Trophoblast cell (in vitro differentiated cells and primary cell): ENCODE measurements at regions not wholly inside any gene's neighbourhood (a gene's known extent, or its start where the extent isn't known, plus 50 kb on each side); places are given as distances from the start of the nearest gene placed in this dataset.

Source experiments
- DNase-seq, 2 donors: peaks; one replicate each; pipeline ENCODE4 v3.0.0-alpha.2; 2016
- H2AFZ ChIP-seq: 2 replicates; pipeline ENCODE4 v1.6.1; 2013; ENCODE audit warnings: low read length, moderate library complexity, mild to moderate bottlenecking; ENCODE audit not compliant: insufficient read depth, poor library complexity
- H2AK5ac ChIP-seq: 2 replicates; pipeline ENCODE4 v1.6.1; 2013; ENCODE audit warnings: mild to moderate bottlenecking, low read length
- H2BK120ac ChIP-seq: 2 replicates; pipeline ENCODE4 v1.6.1; 2013; ENCODE audit warnings: low read length, mild to moderate bottlenecking, moderate library complexity; ENCODE audit not compliant: insufficient read depth, poor library complexity
- H2BK12ac ChIP-seq: 2 replicates; pipeline ENCODE4 v1.6.1; 2013; ENCODE audit warnings: mild to moderate bottlenecking, low read length, moderate library complexity
- H2BK5ac ChIP-seq: 2 replicates; pipeline ENCODE4 v1.6.1; 2013; ENCODE audit warnings: low read length, low read depth, moderate library complexity, mild to moderate bottlenecking; ENCODE audit not compliant: poor library complexity
- H3K14ac ChIP-seq: 2 replicates; pipeline ENCODE4 v1.6.1; 2013; ENCODE audit warnings: mild to moderate bottlenecking, low read length
- H3K18ac ChIP-seq: 2 replicates; pipeline ENCODE4 v1.6.1; 2013; ENCODE audit warnings: mild to moderate bottlenecking, low read length
- H3K23ac ChIP-seq: 2 replicates; pipeline ENCODE4 v1.6.1; 2013; ENCODE audit warnings: low read length
- H3K27ac ChIP-seq: 2 replicates; pipeline ENCODE4 v1.5.1; 2013; ENCODE audit warnings: low read depth, mild to moderate bottlenecking, inconsistent platforms, low read length, moderate library complexity
- H3K27me3 ChIP-seq: 2 replicates; pipeline ENCODE4 v1.6.1; 2013; ENCODE audit warnings: inconsistent platforms, mild to moderate bottlenecking, low read length, moderate library complexity; ENCODE audit not compliant: insufficient read depth
- H3K36me3 ChIP-seq, 2 experiments: 1 replicate in 1 of 2; 2 replicates in 1 of 2; pipeline ENCODE4 v1.6.1; 2013; ENCODE audit warnings: low read length in 2 of 2, mild to moderate bottlenecking in 2 of 2, moderate library complexity in 1 of 2; ENCODE audit not compliant: insufficient read depth in 2 of 2, control insufficient read depth in 1 of 2
- H3K4ac ChIP-seq: 2 replicates; pipeline ENCODE4 v1.6.1; 2013; ENCODE audit warnings: low read depth, mild to moderate bottlenecking, low read length, moderate library complexity
- H3K4me1 ChIP-seq, 2 experiments: 1 replicate in 1 of 2; 2 replicates in 1 of 2; pipeline ENCODE4 v1.6.1; 2013; ENCODE audit warnings: low read length in 2 of 2, mild to moderate bottlenecking in 2 of 2, moderate library complexity in 1 of 2; ENCODE audit not compliant: insufficient read depth in 2 of 2, control insufficient read depth in 1 of 2
- H3K4me2 ChIP-seq: 2 replicates; pipeline ENCODE4 v1.6.1; 2013; ENCODE audit warnings: inconsistent platforms, mild to moderate bottlenecking, low read length, moderate library complexity
- H3K4me3 ChIP-seq: 2 replicates; pipeline ENCODE4 v1.5.1; 2013; ENCODE audit warnings: mild to moderate bottlenecking, low read depth, low read length, inconsistent platforms
- H3K79me1 ChIP-seq: one replicate; pipeline ENCODE4 v1.6.1; 2013; ENCODE audit warnings: low read length
- H3K79me2 ChIP-seq: 2 replicates; pipeline ENCODE4 v1.6.1; 2013; ENCODE audit warnings: low read length, mild to moderate bottlenecking; ENCODE audit not compliant: control insufficient read depth, insufficient read depth, poor library complexity
- H3K9ac ChIP-seq: 2 replicates; pipeline ENCODE4 v1.6.1; 2013; ENCODE audit warnings: mild to moderate bottlenecking, low read length
- H3K9me3 ChIP-seq: 2 replicates; pipeline ENCODE4 v1.6.1; 2013; ENCODE audit warnings: low read depth, mild to moderate bottlenecking, control low read depth, inconsistent platforms, low read length; ENCODE audit not compliant: insufficient read depth
- H4K12ac ChIP-seq: 2 replicates; pipeline ENCODE4 v1.6.1; 2013; ENCODE audit warnings: low read depth, mild to moderate bottlenecking, low read length, moderate library complexity
- H4K8ac ChIP-seq: 2 replicates; pipeline ENCODE4 v1.6.1; 2013; ENCODE audit warnings: low read depth, mild to moderate bottlenecking, low read length, moderate library complexity
- H4K91ac ChIP-seq: one replicate; pipeline ENCODE4 v1.6.1; 2013; ENCODE audit warnings: low read depth, mild to moderate bottlenecking, low read length, moderate library complexity
- WGBS: extraction: QIAGEN DNeasy Blood & Tissue Kit; methylation state at CpG from one replicate; pipeline ENCODE4 v1.1.7; 2013; ENCODE audit warnings: missing lambda C conversion rate; ENCODE audit not compliant: insufficient read length, insufficient coverage; ENCODE audit errors: extremely low coverage; 5-methylcytosine and 5-hydroxymethylcytosine counted together

GRCh38 chr10:108791030-108791429 is 1132.3 kb downstream of the XPNPEP1 start:
- Histone ChIP-seq H4K8ac (no peak overlapping the region), H3K27me3 (no peaks in the 10 kb centered on the region), H3K4me2 (no peak overlapping the region), H2AFZ (no peak overlapping the region), H3K18ac (no peak overlapping the region), H3K14ac (no peak overlapping the region), H3K4me1 (no peaks in the 10 kb centered on the region), H2AK5ac (no peak overlapping the region), H3K4me3 (no peak overlapping the region), H3K9me3 (no peaks in the 10 kb centered on the region), H3K79me2 (no peaks in the 10 kb centered on the region), H4K91ac (no peak overlapping the region), H3K4ac (no peak overlapping the region), H3K79me1 (no peaks in the 10 kb centered on the region), H3K23ac (no peak overlapping the region), H3K9ac (no peak overlapping the region), H4K12ac (no peak overlapping the region), H2BK5ac (no peak overlapping the region), H2BK120ac (no peak overlapping the region), H3K36me3 (no peaks in the 10 kb centered on the region), H2BK12ac (no peak overlapping the region), H3K27ac (no peak overlapping the region)
- no peak for DNase-seq
- WGBS: no CpG with 5 or more reads among the region's 4 CpGs

- Histone ChIP-seq H3K79me1 (no peaks in the 10 kb centered on the region), H3K27ac (no peak overlapping the region), H3K4me1 (no peaks in the 10 kb centered on the region), H3K4ac (no peak overlapping the region), H3K4me3 (no peak overlapping the region), H3K14ac (no peak overlapping the region), H4K12ac (no peak overlapping the region), H2BK12ac (no peak overlapping the region), H3K9ac (no peak overlapping the region), H3K9me3 (no peaks in the 10 kb centered on the region), H2AFZ (no peak overlapping the region), H3K36me3 (no peaks in the 10 kb centered on the region), H2AK5ac (no peak overlapping the region), H3K18ac (no peak overlapping the region), H4K8ac (no peak overlapping the region), H3K79me2 (no peaks in the 10 kb centered on the region), H4K91ac (no peak overlapping the region), H3K4me2 (no peak overlapping the region), H3K27me3 (no peaks in the 10 kb centered on the region), H2BK120ac (no peak overlapping the region), H2BK5ac (no peak overlapping the region), H3K23ac (no peak overlapping the region)
- no CpG with 5 or more reads among the region's 1 CpG for WGBS
- DNase-seq: no peak
Measured at GRCh38 chr10:108789919-108790318, 1133.4 kb downstream of the XPNPEP1 start.

GRCh38 chr10:108789336-108789735 is 1134.0 kb downstream of the XPNPEP1 start:
- H3K14ac ChIP-seq: no peak overlapping the region
- H4K91ac ChIP-seq: no peak overlapping the region
- no peak overlapping the region for H3K23ac ChIP-seq
- H2AK5ac ChIP-seq: no peak overlapping the region
- H3K4me1 ChIP-seq: no peaks in the 10 kb centered on the region
- H2BK12ac ChIP-seq: no peak overlapping the region
- H3K27me3 ChIP-seq: no peaks in the 10 kb centered on the region
- H2BK5ac ChIP-seq: no peak overlapping the region
- H2BK120ac ChIP-seq: no peak overlapping the region
- H3K4me2 ChIP-seq: no peak overlapping the region
- no peak overlapping the region for H3K4me3 ChIP-seq
- no peak overlapping the region for H3K9ac ChIP-seq
- no peaks in the 10 kb centered on the region for H3K36me3 ChIP-seq
- H3K9me3 ChIP-seq: peaks cover 2% of the 10 kb centered on the region
- WGBS: no CpG with 5 or more reads among the region's 2 CpGs
- no peaks in the 10 kb centered on the region for H3K79me1 ChIP-seq
- no peak overlapping the region for H3K4ac ChIP-seq
- no peak overlapping the region for H3K27ac ChIP-seq
- no peak overlapping the region for H4K8ac ChIP-seq
- no peak for DNase-seq
- no peaks in the 10 kb centered on the region for H3K79me2 ChIP-seq
- H4K12ac ChIP-seq: no peak overlapping the region
- H2AFZ ChIP-seq: no peak overlapping the region
- no peak overlapping the region for H3K18ac ChIP-seq

GRCh38 chr10:108788891-108789290 is 1134.4 kb downstream of the XPNPEP1 start:
- WGBS: no CpG with 5 or more reads among the region's 1 CpG
- Histone ChIP-seq H2AK5ac (no peak overlapping the region), H3K79me1 (no peaks in the 10 kb centered on the region), H3K27me3 (no peaks in the 10 kb centered on the region), H3K18ac (no peak overlapping the region), H3K4me3 (no peak overlapping the region), H3K79me2 (no peaks in the 10 kb centered on the region), H2AFZ (no peak overlapping the region), H3K9ac (no peak overlapping the region), H3K14ac (no peak overlapping the region), H3K9me3 (peaks cover 2% of the 10 kb centered on the region), H4K91ac (no peak overlapping the region), H3K4ac (no peak overlapping the region), H4K8ac (no peak overlapping the region), H2BK12ac (no peak overlapping the region), H2BK5ac (no peak overlapping the region), H4K12ac (no peak overlapping the region), H2BK120ac (no peak overlapping the region), H3K36me3 (no peaks in the 10 kb centered on the region), H3K4me2 (no peak overlapping the region), H3K23ac (no peak overlapping the region), H3K27ac (no peak overlapping the region), H3K4me1 (no peaks in the 10 kb centered on the region)
- DNase-seq: no peak
